Endothelial cell of hepatic sinusoid (primary cell): ENCODE measurements at regions not wholly inside any gene's neighbourhood (a gene's known extent, or its start where the extent isn't known, plus 50 kb on each side); places are given as distances from the start of the nearest gene placed in this dataset.
"Not testable (repeated sequence)": the region's sequence is repeated elsewhere in the genome, so short reads cannot be mapped to it uniquely, and the experiment has no call there.

ENCODE experiments used
- in situ Hi-C: cut with HindIII; loops from 2 replicates; pipeline ENCODE4 v1.10.0; 2017; ENCODE audit warnings: low sequenced_read_pairs

DNA sequence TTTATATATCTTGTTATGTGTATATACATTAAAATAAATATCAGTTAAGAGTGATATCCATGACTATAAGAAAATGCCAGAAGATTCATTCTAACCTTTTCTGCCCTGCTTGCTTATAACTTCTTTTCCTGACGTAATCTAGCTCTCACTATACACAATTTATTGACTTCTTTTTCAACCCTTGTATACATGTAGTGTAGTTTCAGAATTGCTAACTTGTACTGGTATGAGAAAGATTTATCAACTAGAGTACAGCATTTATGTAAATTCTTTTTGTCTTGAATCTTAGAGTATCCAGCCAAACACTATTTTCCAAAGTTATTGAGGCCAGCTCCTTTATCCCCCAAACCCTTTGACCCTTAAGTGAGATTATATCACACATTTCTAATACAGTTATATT, 798.0 kb upstream of the RAB6C start:
- in situ Hi-C loops, result no loop called here

DNA sequence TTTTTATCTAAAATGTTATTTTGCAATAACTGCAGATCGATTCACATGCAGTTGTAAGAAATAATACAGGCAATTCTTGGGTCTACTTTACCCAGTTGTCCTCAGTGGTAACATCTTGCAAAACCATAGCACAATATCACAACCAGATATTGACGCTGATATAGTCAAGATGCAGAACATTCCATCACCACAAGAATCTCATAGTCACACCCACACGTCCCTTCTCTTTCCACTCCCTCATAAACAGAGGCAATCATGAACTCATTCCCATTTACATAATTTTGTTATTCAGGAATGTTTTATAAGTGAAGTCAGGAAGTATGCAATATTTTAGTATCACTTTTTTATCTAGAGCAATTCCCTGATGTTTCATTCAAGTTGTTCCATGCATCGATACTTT, 797.5 kb upstream of the RAB6C start:
- in situ Hi-C loops, result no loop called here

DNA sequence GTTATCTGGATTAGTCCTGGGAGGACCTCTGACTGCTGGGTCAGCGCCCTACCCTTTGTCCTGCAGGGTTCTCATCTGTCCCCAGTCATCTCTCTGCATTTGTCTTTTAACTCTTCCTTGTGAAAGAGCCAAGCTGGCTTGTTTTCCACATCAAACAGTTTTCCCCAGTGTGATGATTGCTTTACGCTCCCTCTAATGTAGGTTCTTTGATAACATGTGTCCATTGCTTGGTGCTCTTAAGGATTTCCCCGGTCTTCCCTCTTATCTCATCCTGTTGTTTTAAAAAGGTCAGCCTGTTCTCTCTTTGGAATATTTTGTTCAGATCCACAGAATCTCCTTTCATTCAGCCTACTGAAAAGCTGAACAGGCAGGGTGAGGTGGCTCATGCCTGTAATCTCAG, 792.1 kb upstream of the RAB6C start:
- in situ Hi-C loops, result no loop called here

DNA sequence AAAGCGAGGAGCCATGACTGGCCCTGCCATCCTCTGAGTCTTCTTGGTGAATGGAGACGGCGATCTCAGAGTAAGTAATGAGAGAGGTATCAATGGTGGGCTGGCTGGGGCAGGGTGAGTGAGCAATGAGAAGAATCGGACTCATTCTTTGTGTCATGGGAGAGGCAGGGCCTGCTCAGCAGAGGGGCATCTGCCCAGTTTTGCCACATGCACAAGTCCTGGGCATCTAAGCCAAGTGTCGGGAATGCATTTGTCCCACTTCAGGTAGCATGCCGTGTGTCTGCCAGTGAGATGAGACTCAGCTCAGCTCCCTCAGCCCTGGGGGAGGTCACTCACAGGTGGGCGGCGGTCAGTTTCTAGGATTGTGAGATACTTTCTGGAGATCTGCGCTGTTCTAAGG, 791.0 kb upstream of the RAB6C start:
- in situ Hi-C loops, result no loop called here

DNA sequence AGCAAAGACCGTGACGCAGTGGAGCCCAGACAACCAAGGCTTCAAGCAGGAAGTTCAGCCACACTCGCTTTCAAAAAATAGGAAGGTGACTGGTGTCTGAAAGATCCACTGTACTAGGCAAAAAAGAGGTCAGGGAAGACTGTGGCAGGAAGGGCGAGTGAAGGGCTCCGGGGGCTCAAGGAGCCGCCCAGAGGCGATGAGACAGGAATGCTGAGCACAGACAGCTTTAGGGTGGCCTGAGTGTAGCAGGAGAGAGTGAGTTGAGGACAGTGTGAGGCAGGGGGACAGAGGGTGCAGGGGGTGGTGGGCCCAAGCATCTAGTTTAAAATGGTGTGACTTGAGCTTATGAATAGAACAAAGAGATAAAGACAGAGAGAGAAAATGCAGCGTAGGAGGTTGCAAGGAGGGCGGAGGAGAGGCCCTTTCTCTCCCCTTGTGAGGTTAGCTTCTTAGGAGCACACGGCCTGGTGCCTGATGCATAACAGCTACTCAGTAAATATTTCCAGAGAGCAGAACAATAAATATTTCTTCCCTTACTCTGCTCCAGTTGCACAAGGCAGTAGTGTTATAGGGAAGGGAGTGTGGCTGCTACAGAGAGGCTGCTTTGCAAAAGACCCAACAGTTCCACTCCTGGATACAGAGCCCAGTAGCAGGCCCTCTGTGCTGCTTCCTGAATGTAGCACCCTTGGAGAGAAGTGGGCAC, 789.7 kb upstream of the RAB6C start:
- in situ Hi-C loops, result no loop called here

DNA sequence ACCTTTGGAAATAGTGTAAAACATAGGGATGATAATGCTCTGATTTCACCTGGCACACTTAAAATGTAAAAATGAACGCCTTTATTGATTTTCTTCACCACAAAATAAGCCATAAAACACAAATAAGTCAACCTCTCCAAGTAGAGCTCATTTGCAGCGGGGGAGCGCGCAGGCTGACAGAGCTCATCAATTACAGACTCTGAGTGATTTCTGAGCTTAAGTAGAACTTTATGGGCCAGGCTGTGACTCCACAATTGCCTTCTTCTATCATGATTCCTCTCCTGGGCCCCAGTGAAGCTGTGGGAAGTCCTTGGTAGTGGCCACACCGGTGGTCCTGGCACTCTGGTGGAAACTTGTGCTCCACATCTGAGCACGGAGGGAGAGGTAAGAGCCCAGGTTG, 789.0 kb upstream of the RAB6C start:
- in situ Hi-C loops, result no loop called here

DNA sequence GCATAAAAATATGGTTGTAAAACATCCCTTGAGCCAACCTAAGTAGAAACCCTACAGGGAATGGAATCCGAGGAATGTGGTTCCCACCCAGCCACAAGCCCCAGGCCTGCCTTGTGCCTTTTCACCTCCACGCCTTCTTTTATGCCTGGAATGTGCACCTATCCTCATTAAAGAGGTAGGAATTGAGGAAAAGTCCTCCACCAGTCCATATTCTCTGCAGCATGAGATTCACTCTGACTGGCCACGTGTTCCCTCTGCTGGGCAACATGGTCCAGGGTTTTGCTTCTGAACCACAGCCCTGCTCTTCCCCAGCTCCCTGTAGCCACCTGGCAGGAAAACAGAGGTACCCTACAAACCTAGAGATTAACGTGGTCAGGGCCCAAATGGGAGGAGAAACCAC, 787.9 kb upstream of the RAB6C start:
- in situ Hi-C loops, result no loop called here

DNA sequence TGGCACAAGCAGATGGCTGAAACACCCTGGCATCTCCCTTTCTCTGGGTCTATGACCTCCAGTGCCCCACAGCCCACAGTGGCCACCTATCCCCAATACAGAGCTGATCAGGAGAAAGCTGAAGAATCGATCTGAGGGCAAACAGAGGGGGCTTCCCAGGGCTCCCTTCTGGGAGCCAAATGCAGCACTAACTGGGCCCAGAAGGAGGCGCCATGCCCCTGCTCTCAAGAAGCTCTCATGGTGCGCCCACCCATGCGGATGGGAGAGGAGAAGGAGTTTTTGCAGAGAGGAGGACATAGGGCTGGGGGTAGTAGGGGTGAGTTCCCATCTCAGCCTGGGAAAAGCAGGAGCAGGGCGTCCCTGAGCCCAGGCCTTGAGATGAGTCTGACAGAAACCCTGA, 787.3 kb upstream of the RAB6C start:
- in situ Hi-C loops, result no loop called here

DNA sequence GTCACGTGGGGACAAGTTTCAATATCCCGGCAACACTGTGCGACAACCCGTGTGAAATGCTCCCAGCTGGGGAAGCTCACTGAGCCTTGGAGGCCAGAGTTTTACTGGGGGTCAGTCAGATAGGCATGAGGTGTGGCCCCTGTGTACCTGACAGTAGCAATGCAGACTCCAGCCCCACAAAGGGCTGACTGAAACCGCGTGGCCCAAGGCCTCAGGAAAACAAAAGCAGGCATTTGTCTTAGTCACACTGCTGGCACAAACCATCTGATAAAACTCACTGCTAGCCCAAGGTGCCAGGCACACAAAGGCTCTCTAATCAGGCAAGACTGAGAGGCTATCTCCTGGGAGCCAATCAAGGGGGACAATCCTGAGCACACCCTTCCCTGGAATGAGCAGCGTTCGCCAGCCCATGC, 786.6 kb upstream of the RAB6C start:
- in situ Hi-C loops, result no loop called here

DNA sequence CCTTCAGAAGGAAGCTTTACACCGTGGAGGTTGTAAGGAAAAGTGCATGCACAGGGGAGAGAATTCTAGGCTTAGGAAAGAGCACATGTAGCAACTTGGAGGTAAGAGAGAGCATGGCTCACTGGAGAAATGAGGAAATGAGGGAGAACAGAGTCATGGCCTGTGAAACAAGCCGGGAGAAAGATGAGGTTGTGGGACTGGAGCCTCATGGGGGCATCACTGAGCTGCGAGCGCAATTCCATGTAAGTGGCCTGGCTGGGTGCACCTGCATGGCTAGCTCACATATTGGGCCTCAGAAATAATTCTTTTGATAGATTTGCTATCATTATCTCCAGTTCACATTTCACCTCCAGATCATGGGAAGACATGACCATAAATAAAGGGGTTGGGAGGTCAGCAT, 785.5 kb upstream of the RAB6C start:
- in situ Hi-C loops, result no loop called here

DNA sequence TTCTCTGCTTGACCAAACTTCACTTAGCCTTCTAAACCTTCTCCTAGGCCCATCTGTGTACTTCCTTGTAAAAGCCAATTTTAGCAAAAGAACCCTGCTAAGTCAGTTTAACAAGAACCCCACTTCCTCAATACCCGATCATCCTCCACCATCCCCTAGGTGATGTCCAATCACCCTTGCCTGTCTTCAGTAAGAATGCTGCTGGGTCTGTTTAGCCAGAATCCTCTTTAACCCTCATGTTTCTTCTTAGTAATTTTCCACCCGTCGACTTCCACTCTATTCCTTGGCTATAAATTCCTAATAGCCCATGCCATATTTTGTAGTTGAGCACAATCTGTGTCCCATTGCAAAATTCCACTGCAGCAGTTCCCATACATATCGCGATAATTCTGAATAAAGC, 780.0 kb upstream of the RAB6C start:
- in situ Hi-C loops, result no loop called here

DNA sequence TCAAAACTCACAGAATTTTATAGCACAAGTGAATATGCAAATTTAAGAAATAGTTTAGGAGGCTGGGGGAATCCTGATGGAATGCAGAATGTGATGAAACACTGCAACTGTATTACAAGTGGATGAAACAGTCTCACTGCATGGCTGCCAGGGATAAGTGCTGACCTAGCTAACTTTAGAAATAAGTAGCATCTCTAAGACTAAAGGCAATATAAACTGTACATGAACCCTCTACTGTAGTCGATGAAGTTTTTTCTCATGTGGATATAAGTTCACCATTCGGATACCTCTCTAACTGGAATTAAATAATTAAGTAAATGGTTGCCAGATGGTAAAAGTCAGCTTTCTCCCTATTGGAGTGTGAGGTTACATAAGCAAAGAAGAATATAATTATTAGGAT, 777.8 kb upstream of the RAB6C start:
- in situ Hi-C loops, result no loop called here

DNA sequence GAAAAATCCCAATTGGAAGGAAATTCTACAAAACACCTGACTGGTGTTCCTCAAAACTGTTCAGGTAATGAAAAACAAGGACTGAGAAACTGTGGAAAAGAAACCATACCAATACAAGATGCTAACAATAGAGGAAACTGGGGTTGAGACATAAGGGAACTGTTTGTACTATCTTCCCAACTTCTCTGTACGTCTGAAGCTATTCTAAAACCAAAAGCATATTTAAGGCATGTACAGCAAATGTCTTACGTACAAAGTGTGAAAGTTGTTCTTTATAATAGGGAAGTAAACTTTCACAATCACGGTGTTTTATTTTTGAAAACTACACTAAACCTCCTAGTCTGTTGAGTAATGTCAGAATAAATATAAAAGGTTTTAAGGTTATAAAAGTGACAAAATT, 776.1 kb upstream of the RAB6C start:
- in situ Hi-C loops, result no loop called here

DNA sequence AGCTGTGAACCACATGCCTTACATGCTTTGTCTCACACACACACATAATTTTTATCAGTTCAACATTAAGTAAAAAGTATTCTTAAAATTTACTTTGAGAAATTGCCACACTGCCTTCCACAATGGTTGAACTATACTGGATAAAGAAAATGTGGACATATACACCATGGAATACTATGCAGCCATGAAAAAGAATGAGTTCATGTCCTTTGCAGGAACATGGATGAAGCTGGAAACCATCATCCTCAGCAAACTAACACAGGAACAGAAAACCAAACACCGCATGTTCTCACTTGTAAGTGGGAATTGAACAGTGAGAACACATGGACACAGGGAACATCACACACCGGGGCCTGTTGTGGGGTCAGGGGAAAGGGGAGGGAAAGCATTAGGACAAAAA, 774.9 kb upstream of the RAB6C start:
- in situ Hi-C loops, result not testable (repeated sequence)

DNA sequence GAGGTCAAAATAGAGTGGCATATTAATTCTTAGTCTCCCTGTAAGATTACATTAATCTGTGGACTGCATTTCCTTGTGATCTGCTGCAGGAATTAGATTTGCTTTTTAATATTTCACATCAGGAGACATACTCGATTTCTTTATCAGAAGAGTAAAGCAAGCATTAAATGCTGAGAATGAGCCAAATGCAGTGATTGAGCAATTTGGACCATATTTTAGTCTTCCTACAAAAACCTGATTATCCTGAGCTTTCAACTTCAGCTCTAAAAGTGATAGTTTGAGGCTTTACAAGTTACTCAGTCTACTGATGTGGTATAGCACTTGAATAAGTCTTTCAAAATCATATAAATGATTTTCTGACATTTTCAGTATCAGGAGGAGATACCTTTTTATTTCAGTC, 774.3 kb upstream of the RAB6C start:
- in situ Hi-C loops, result no loop called here

DNA sequence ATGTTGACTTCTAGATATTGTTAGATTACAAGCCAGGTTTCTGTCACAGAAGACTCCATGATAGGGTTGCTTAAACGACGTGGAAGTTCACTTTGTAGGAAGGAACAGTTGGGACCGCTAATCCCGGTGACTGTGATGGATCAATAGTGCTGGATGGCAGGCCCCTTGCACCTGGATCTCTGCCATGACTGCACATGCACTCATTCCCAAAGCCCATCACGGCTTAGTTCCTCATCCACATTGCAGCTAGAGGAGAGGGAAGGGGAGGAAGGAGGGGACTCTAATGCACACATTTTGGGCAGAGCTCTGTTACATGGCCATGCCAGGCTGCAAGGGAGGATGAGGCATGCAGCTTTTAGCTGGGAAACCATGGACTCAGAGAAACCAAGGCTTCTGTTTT, 773.7 kb upstream of the RAB6C start:
- in situ Hi-C loops, result no loop called here

DNA sequence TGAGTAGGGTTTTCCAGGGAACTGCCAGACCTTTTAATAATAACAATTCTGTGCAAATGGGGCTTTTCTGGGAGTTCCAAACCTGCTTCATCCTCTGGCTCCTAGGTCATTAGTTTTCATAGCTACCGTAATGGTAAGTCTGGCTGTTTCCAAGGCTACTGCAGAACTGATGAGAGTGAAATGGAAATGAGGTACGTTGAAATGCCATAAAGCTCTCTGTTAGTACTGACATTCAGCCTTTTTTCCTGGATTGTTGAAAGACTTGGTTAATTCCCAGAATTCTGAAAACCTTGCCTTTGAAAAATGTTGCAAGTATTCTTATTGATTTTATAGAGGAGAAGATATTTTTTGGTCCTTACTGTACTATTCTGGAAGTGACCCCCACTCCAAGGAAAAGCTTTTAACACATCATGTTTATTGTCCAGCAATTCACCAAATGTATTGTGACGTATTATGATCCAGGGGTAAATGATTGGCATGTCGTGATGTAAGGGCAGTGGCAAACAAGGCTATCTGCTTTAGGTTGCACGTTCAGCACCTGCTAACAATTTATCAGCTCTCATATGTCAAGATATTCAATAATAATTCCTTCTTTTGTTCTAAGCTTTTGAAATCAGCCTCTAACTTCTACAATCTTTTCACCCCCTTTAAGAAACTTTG, 767.0 kb upstream of the RAB6C start:
- in situ Hi-C loops, result no loop called here

DNA sequence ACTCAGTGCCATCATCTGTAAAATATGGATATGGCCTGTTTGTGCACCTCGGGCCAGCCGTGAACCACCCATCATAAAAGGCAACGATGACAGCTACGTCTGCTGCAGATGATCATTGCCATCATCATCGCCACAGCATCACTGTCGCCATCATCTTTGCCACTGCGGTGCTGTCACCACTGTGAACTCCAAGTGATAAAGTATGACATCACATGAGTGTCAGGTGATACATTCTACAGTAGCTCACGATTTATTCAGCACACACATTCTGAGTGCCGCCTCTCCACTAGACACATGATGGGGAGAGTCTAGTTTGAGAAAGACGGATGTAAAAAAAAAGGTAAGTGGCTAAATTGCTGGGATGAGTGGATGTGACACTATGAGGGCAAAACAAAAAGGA, 755.4 kb upstream of the RAB6C start:
- in situ Hi-C loops, result no loop called here

DNA sequence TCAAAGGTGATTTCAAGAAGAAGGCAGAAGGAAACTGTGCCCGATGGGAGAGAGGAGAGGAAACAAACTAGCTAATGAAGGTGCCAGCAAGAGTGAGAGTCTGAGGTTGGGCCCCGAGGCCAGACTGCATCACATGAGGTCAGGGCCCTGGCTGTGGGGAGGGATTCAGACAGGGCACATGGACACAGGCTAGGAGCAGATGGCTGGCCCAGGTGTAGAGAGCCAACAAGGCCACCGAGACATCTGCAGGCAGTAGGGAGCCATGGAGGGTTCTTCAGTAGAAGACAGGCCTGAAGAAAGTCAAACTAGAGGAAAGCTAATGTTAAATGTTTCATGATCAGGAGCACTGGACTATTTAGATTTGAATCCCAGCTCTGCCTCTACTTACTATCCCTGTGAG, 755.0 kb upstream of the RAB6C start:
- in situ Hi-C loops, result no loop called here

DNA sequence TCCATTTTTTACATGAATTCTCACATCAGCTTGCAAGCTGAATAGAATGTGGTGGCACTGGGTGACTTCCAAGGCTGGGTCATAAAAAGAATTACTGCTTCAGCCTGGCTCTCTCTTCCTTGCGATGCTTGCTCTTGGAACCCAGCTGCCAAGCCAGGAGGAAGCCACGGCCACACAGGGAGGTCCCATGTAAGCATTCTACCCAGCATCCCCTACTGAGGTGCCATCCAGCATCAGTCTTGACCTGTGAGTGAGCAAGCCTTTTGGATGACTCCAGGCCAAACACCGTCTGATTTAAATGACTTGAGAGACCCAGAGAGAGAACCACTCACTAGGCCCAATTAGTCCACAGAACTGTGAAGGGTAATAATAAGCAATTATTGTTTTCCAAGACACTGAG, 750.3 kb upstream of the RAB6C start:
- in situ Hi-C loops, result no loop called here

DNA sequence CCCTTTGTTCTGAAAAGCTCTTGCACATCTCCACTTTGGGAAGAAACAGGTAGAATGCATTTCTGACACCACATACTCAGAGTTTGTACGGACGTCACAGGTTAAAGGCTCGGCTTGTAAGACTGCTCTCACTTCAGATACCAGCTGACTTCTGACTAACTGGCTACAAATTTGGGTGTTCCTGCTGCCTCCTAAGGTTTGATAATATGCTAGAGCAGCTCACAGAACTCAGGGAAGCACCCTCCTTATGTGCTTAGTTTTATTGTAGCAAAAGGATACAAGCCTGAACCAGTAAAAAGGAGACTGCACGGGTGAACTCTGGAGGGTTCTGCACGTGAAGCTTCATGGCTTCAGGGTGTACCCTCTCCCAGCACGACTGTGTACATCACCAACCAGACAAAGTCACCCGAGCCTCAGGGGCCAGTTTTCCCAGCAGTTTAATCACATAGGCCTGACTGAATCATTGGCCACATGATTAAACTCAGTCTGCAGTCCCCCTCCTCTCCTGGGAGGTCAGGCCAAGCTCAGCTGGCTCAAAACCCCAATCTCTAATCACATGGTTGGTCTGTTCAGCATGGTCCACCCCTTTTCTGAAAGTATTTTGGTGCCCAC, 749.5 kb upstream of the RAB6C start:
- in situ Hi-C loops, result no loop called here

DNA sequence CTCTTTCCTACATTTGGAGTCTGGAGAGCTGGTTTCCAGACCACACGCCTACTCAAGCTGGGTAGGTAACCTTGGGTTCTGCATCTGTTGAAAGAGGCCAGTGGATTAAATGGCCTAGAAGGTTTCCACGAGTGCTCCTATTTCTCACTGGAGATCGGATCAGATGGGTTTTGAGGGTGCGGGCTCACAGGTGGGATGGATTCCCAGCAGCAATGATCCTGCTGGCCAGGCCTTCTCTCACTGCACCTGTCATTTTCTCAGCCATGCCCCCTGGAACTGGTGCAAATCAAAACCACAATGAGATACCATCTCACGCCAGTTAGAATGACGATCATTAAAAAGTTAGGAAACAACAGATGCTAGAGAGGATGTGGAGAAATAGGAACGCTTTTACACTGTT, 747.5 kb upstream of the RAB6C start:
- in situ Hi-C loops, result no loop called here

DNA sequence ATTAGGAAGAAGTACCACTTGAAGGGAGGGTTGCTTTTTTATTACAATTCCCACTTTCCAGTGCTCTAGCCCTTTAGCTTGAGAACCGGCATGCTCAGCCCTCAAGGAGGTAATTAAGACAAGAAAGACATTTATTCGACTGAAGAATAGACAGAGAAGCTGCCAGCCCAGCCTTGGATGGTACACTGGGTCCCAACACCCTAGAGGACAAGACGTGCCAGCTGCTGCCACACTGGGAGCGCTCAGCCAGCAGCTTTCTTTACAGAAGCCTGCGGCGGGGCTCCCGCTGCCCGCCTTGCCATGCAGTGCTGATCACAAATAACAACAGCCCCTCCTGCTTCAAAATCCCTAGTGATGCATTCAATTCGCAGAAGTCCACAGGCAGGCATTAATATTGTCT, 746.3 kb upstream of the RAB6C start:
- in situ Hi-C loops, result no loop called here
